ENCODE measurements at regions not wholly inside any gene's neighbourhood (a gene's known extent, or its start where the extent isn't known, plus 50 kb on each side); places are given as distances from the start of the nearest gene placed in this dataset.
"Not testable (repeated sequence)": the region's sequence is repeated elsewhere in the genome, so short reads cannot be mapped to it uniquely, and the experiment has no call there.

DNA sequence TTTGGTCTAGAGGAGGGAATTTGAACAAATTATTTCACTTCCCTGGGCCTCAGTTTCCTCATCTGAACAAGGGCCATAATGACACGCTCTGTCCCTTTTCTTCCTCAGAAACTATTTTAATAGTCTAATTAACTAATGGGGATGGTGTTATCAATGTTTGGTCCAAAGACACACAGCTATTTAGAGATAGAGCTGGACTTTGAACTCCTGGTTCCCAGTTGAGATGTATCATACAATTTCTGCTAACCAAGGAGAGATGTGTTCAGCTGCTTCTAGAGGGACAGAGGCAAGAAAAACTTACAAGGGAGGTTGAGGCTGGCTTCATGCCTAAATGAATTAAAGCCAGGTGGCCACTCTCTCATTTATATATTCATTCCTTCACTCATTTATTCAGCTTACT lies 90.6 kb upstream of the CLINT1 start:
- no peak for DNase-seq

DNA sequence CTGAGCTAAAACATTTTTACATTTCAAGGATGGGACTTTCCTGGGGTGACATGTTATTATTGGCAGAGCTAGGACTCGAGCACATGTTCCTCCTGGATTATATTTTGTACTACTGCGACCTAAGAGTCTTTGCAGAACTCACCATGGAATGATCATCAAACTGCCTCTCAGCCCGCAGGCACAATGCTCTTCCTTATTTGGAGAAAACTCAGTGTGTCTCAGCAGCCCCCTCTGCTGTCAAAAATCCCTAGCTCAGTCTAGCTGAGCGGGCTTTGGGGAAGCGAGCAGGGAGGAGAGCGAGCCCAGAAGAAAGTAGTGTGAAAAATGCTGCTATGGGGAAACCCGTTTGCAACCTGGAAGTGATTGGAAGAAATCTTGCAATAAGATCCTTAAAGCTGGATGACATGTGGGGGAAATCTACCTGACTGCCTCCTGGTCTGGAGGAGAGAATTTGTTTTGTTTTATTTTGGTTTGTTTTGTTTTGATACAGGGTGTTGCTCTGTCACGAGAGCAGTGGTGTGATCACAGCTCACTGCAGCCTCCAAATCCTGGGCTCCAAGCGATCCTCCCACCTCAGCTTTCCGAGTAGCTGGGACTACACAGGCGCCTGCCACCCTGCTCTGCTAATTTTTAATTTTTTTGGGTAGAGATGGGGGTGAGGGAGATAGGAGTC lies 89.9 kb upstream of the CLINT1 start:
- Histone ChIP-seq H3K27ac (ENCODE audit: insufficient read depth, low read length, poor library complexity, severe bottlenecking) (no peak overlapping the region), H3K36me3 (ENCODE audit: control insufficient read depth, insufficient read depth, low read length) (no peaks in the 10 kb centered on the region), H3K9me3 (ENCODE audit: control insufficient read depth, low read length) (no peaks in the 10 kb centered on the region), H3K4me1 (ENCODE audit: control insufficient read depth, insufficient read depth, low read length, poor library complexity, severe bottlenecking) (no peaks in the 10 kb centered on the region), H3K4me3 (ENCODE audit: insufficient read depth, low read depth, low read length, poor library complexity, severe bottlenecking) (no peak overlapping the region), H3K27me3 (replicated peaks; ENCODE audit: control insufficient read depth, insufficient read depth, low read length, poor library complexity, severe bottlenecking) (no peaks in the 10 kb centered on the region)
- peak; percentile 38 to 64 (median 49) for DNase-seq

More for the DNA sequence above, 90.6 kb upstream of the CLINT1 start:
- Histone ChIP-seq H3K4me1 (ENCODE audit: control insufficient read depth, insufficient read depth, low read length, poor library complexity, severe bottlenecking) (no peaks in the 10 kb centered on the region), H3K27me3 (replicated peaks; ENCODE audit: control insufficient read depth, insufficient read depth, low read length, poor library complexity, severe bottlenecking) (no peaks in the 10 kb centered on the region), H3K4me3 (ENCODE audit: insufficient read depth, low read depth, low read length, poor library complexity, severe bottlenecking) (no peak overlapping the region), H3K9me3 (ENCODE audit: control insufficient read depth, low read length) (no peaks in the 10 kb centered on the region), H3K27ac (ENCODE audit: insufficient read depth, low read length, poor library complexity, severe bottlenecking) (no peak overlapping the region), H3K36me3 (ENCODE audit: control insufficient read depth, insufficient read depth, low read length) (no peaks in the 10 kb centered on the region)

DNA sequence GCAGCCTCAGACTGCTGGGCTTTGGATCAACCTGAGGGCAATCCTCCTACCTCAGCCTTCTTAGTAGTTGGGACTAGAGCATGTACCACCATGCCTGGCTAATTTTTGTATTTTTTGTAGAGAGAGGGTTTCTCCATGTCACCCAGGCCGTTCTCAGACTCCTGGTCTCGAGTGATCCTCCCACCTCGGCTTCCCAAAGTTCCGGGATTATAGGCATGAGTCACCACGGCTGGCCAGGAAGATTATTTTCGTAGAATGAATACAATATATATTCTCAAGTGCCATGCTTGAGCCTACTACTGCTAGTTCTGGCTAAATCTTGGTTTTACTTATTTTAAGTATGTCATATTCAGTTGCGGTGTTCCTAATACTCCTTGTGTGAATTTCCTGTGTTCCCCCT lies 88.2 kb upstream of the CLINT1 start:
- Histone ChIP-seq H3K9me3 (ENCODE audit: control insufficient read depth, low read length) (no peaks in the 10 kb centered on the region), H3K4me1 (ENCODE audit: control insufficient read depth, insufficient read depth, low read length, poor library complexity, severe bottlenecking) (no peaks in the 10 kb centered on the region), H3K36me3 (ENCODE audit: control insufficient read depth, insufficient read depth, low read length) (no peaks in the 10 kb centered on the region), H3K27me3 (replicated peaks; ENCODE audit: control insufficient read depth, insufficient read depth, low read length, poor library complexity, severe bottlenecking) (no peaks in the 10 kb centered on the region), H3K4me3 (ENCODE audit: insufficient read depth, low read depth, low read length, poor library complexity, severe bottlenecking) (no peak overlapping the region), H3K27ac (ENCODE audit: insufficient read depth, low read length, poor library complexity, severe bottlenecking) (no peak overlapping the region)
- DNase-seq, result no peak

DNA sequence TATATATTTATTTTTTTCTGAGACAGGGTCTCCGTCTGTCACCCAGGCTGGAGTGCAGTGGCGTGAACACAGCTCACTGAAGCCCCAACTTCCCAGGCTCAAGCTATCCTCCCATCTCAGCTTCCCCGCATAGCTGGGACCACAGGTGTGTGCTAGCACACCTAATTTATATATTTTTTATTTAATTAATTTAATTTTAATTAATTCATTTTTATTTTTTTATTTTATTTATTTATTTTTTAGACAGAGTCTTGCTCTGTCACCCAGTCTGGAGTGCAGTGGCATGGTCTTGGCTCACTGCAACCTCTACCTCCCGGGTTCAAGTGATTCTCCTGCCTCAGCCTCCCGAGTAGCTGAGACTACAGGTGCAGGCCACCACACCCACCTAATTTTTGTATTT lies 86.9 kb upstream of the CLINT1 start:
- not testable (repeated sequence) for H3K4me3 ChIP-seq (ENCODE audit: insufficient read depth, low read depth, low read length, poor library complexity, severe bottlenecking); H3K27ac ChIP-seq (ENCODE audit: insufficient read depth, low read length, poor library complexity, severe bottlenecking); H3K9me3 ChIP-seq (ENCODE audit: control insufficient read depth, low read length); H3K36me3 ChIP-seq (ENCODE audit: control insufficient read depth, insufficient read depth, low read length); H3K4me1 ChIP-seq (ENCODE audit: control insufficient read depth, insufficient read depth, low read length, poor library complexity, severe bottlenecking); H3K27me3 ChIP-seq (replicated peaks; ENCODE audit: control insufficient read depth, insufficient read depth, low read length, poor library complexity, severe bottlenecking); DNase-seq

DNA sequence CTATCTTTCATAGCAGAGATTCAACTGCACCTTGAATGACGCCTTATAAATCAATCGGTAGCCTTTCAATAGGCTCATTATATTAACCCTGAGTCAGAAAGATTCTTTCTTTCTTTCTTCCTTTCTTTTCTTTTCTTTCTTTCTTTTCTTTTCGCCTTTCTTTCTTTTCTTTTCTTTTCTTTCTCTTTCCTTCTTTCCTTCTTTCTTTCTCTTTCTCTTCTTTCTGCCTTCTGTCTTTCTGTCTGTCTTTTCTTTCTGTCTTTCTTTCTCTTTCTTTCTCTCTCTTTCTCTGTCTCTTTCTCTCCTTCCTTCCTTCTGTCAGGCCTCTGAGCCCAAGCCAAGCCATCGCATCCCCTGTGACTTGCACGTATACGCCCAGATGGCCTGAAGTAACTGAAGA lies 86.0 kb upstream of the CLINT1 start:
- no peak for DNase-seq
- no peaks in the 10 kb centered on the region for H3K4me1 ChIP-seq (ENCODE audit: control insufficient read depth, insufficient read depth, low read length, poor library complexity, severe bottlenecking)
- H3K9me3 ChIP-seq (ENCODE audit: control insufficient read depth, low read length), result no peaks in the 10 kb centered on the region
- no peak overlapping the region for H3K27ac ChIP-seq (ENCODE audit: insufficient read depth, low read length, poor library complexity, severe bottlenecking)
- no peaks in the 10 kb centered on the region for H3K36me3 ChIP-seq (ENCODE audit: control insufficient read depth, insufficient read depth, low read length)
- no peaks in the 10 kb centered on the region for H3K27me3 ChIP-seq (replicated peaks; ENCODE audit: control insufficient read depth, insufficient read depth, low read length, poor library complexity, severe bottlenecking)
- H3K4me3 ChIP-seq (ENCODE audit: insufficient read depth, low read depth, low read length, poor library complexity, severe bottlenecking), result no peak overlapping the region

DNA sequence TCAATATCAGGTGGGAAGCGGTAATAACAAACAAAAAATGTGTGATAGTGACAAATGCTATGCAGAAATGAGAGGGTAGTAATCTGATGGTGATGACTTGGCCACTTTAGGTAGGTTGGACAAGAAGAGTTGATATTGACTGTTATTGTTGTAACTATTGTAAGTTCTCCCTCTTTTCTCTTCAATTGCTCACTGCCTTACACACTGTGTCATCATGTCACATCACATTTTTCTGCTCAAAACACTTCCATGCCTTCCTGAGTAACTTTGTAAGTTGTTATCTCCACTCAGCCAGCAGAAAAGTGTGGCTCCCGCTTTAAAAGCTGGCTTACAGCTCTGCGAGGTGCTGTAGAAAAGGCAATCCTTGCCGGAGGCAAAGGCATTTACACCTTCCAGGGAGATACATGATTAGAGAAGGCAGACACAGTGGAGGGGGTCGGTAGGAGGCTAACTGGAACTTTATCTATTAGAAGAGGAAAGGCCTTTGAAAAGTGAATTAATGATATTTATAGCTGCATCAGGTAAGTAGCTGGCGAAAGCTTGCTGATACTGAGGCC lies 85.2 kb upstream of the CLINT1 start:
- Histone ChIP-seq H3K4me1 (ENCODE audit: control insufficient read depth, insufficient read depth, low read length, poor library complexity, severe bottlenecking) (no peaks in the 10 kb centered on the region), H3K27ac (ENCODE audit: insufficient read depth, low read length, poor library complexity, severe bottlenecking) (no peak overlapping the region), H3K36me3 (ENCODE audit: control insufficient read depth, insufficient read depth, low read length) (no peaks in the 10 kb centered on the region), H3K9me3 (ENCODE audit: control insufficient read depth, low read length) (no peaks in the 10 kb centered on the region), H3K4me3 (ENCODE audit: insufficient read depth, low read depth, low read length, poor library complexity, severe bottlenecking) (no peak overlapping the region), H3K27me3 (replicated peaks; ENCODE audit: control insufficient read depth, insufficient read depth, low read length, poor library complexity, severe bottlenecking) (no peaks in the 10 kb centered on the region)
- DNase-seq, result no peak

DNA sequence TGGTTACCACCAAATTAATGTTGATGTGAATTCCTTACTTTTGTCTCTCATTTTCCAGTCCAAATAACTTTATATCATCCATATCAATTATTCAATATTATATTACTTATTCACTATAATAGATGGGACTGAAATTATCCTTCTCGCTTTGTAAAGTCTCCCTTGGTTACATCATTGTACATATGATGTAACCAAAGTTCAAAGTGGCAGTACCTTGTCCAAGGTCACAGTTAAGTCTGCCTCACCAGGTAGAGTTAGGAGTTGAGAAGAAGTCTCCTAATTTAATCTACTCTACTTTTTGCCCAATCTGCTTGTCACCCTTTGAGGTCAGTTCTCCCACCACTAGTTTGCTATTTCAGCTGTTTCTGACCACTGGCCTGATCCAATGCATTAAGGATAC lies 83.7 kb upstream of the CLINT1 start:
- no peaks in the 10 kb centered on the region for H3K36me3 ChIP-seq (ENCODE audit: control insufficient read depth, insufficient read depth, low read length)

DNA sequence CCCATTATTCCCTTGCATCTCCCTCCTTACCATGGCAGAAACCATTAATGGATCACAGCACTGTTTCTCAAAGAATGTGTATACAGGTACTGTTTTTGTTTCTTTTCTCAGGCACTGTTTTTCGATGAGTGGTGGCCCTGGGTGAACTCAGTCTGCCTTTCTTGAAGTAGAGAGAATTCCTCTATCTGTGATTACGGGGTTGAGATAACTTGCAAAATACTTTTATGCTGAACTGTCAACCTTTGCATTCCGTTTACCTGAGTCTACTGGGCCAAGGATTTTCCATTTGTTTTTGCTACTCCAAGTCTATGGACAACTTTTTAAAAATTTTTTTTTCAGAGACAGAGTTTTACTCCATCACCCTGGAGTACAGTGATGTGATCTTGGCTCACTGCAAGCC lies 82.7 kb upstream of the CLINT1 start:
- Histone ChIP-seq H3K4me1 (ENCODE audit: control insufficient read depth, insufficient read depth, low read length, poor library complexity, severe bottlenecking) (no peaks in the 10 kb centered on the region), H3K9me3 (ENCODE audit: control insufficient read depth, low read length) (no peaks in the 10 kb centered on the region), H3K4me3 (ENCODE audit: insufficient read depth, low read depth, low read length, poor library complexity, severe bottlenecking) (no peak overlapping the region), H3K27ac (ENCODE audit: insufficient read depth, low read length, poor library complexity, severe bottlenecking) (no peak overlapping the region), H3K36me3 (ENCODE audit: control insufficient read depth, insufficient read depth, low read length) (no peaks in the 10 kb centered on the region), H3K27me3 (replicated peaks; ENCODE audit: control insufficient read depth, insufficient read depth, low read length, poor library complexity, severe bottlenecking) (no peaks in the 10 kb centered on the region)
- DNase-seq, result no peak

More for the DNA sequence above, 83.7 kb upstream of the CLINT1 start:
- Histone ChIP-seq H3K4me3 (ENCODE audit: insufficient read depth, low read depth, low read length, poor library complexity, severe bottlenecking) (no peak overlapping the region), H3K27ac (ENCODE audit: insufficient read depth, low read length, poor library complexity, severe bottlenecking) (no peak overlapping the region), H3K9me3 (ENCODE audit: control insufficient read depth, low read length) (no peaks in the 10 kb centered on the region), H3K4me1 (ENCODE audit: control insufficient read depth, insufficient read depth, low read length, poor library complexity, severe bottlenecking) (no peaks in the 10 kb centered on the region), H3K27me3 (replicated peaks; ENCODE audit: control insufficient read depth, insufficient read depth, low read length, poor library complexity, severe bottlenecking) (no peaks in the 10 kb centered on the region)
- no peak for DNase-seq

DNA sequence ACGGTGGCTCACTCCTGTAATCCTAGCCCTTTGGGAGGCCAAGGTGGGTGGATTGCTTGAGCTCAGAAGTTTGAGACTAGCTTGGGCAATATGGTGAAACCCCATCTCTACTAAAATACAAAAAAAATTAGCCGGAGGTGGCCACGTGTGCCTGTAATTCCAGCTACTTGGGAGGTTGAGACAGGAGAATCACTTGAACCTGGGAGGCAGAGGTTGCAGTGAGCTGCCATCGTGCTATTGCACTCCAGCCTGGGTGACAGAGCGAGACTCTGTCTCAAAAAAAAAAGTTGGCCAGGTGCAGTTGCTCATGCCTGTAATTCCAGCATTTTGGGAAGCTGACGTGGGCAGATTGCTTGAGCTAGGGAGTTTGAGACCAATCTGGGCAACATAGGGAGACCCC lies 79.2 kb upstream of the CLINT1 start:
- not testable (repeated sequence) for H3K9me3 ChIP-seq (ENCODE audit: control insufficient read depth, low read length); H3K36me3 ChIP-seq (ENCODE audit: control insufficient read depth, insufficient read depth, low read length); H3K27ac ChIP-seq (ENCODE audit: insufficient read depth, low read length, poor library complexity, severe bottlenecking); H3K4me3 ChIP-seq (ENCODE audit: insufficient read depth, low read depth, low read length, poor library complexity, severe bottlenecking); H3K4me1 ChIP-seq (ENCODE audit: control insufficient read depth, insufficient read depth, low read length, poor library complexity, severe bottlenecking); H3K27me3 ChIP-seq (replicated peaks; ENCODE audit: control insufficient read depth, insufficient read depth, low read length, poor library complexity, severe bottlenecking); DNase-seq

DNA sequence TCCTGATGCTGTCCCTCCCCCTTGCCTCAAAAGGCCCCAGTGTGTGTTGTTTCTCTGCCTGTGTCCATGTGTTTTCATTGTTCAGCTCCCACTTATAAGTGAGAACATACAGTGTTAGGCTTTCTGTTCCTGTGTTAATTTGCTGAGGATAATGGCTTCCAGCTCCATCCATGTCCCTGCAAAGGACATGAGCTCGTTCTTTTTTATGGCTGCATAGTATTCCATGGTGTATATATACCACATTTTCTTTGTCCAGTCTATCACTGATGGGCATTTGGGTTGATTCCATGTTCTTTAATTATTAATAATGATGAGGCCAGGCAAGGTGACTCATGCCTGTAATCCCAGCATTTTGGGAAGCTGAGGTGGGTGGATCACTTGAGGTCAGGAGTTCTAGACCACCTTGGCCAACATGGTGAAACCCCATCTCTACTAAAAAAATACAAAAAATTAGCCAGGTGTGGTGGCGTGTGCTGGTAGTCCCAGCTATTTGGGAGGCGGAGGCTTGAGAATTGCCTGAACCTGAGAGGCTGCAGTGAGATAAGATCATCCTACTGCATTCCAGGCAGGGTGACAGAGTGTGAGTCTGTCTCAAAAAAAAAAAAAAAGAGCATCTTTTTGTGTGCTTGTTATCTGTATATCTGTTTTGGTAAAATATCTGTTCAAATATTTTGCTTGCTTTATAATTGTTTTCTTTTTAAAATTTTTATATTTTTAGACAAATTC lies 78.0 kb upstream of the CLINT1 start:
- not testable (repeated sequence) for H3K4me3 ChIP-seq (ENCODE audit: insufficient read depth, low read depth, low read length, poor library complexity, severe bottlenecking); DNase-seq; H3K36me3 ChIP-seq (ENCODE audit: control insufficient read depth, insufficient read depth, low read length); H3K27ac ChIP-seq (ENCODE audit: insufficient read depth, low read length, poor library complexity, severe bottlenecking); H3K4me1 ChIP-seq (ENCODE audit: control insufficient read depth, insufficient read depth, low read length, poor library complexity, severe bottlenecking); H3K9me3 ChIP-seq (ENCODE audit: control insufficient read depth, low read length); H3K27me3 ChIP-seq (replicated peaks; ENCODE audit: control insufficient read depth, insufficient read depth, low read length, poor library complexity, severe bottlenecking)

All from effector memory CD4-positive, alpha-beta T cell (primary cell).